HCT116 (cell line): ENCODE measurements at regions not wholly inside any gene's neighbourhood (a gene's known extent, or its start where the extent isn't known, plus 50 kb on each side); places are given as distances from the start of the nearest gene placed in this dataset.

Source experiments
- EZH2 ChIP-seq: fragments of 200-600 bp; sonication (generic); IDR thresholded peaks from 2 replicates; pipeline ENCODE4 v1.6.1; 2017; ENCODE audit warnings: antibody characterized with exemption, mixed run types
- SP1 ChIP-seq: IDR thresholded peaks from 2 replicates; pipeline ENCODE4 v1.6.1; 2012; ENCODE audit warnings: low read depth
- YY1 ChIP-seq: IDR thresholded peaks from 2 replicates; pipeline ENCODE4 v1.6.1; 2011; ENCODE audit warnings: low read length, low read depth, moderate library complexity, mild to moderate bottlenecking; ENCODE audit not compliant: insufficient replicate concordance; ENCODE audit errors: extremely low read depth
- ZNF274 ChIP-seq: fragments of 200-500 bp; sonication (Bioruptor generic); IDR thresholded peaks from 2 replicates; pipeline ENCODE4 v1.6.1; 2014; ENCODE audit warnings: mild to moderate bottlenecking, low read depth, low read length, inconsistent platforms
- TF ChIP-seq, protein P1 (sequence below), 3 experiments: fragments of 200-600 bp in 1 of 3; sonication (generic) in 1 of 3; IDR thresholded peaks in 2 of 3; conservative IDR thresholded peaks in 1 of 3; 2 replicates each; pipeline ENCODE4 v1.5.1; 2012 to 2017; ENCODE audit warnings: low read depth in 2 of 3, low read length in 2 of 3, antibody characterized with exemption in 1 of 3, borderline replicate concordance in 1 of 3, control low read depth in 1 of 3, mild to moderate bottlenecking in 1 of 3, mixed read lengths in 1 of 3, mixed run types in 1 of 3, moderate library complexity in 1 of 3; ENCODE audit not compliant: insufficient read depth in 1 of 3

DNA sequence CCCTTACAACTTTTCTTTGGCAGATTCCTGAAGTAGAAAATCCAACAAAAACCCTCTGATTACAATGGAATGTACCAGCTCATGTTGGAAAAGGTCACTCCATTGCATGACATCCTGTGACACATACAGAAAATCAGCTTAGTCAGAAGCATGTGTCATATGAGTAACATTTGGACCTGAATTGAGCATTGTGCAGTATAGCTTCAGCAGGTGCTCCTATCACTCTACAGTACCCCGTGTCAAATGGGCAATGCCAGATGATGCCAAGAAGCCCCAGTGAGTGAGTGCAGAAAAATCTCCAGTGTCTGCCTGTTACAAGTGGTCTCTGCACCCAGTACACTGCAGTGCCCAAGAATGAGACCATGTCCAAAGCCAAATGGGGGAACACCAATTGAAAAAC is 129.7 kb upstream of the RUNX1 start:
- TF ChIP-seq, protein P1, sequence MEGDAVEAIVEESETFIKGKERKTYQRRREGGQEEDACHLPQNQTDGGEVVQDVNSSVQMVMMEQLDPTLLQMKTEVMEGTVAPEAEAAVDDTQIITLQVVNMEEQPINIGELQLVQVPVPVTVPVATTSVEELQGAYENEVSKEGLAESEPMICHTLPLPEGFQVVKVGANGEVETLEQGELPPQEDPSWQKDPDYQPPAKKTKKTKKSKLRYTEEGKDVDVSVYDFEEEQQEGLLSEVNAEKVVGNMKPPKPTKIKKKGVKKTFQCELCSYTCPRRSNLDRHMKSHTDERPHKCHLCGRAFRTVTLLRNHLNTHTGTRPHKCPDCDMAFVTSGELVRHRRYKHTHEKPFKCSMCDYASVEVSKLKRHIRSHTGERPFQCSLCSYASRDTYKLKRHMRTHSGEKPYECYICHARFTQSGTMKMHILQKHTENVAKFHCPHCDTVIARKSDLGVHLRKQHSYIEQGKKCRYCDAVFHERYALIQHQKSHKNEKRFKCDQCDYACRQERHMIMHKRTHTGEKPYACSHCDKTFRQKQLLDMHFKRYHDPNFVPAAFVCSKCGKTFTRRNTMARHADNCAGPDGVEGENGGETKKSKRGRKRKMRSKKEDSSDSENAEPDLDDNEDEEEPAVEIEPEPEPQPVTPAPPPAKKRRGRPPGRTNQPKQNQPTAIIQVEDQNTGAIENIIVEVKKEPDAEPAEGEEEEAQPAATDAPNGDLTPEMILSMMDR (IDR thresholded peaks at IDR 0.05 in 2 of 3, conservative IDR thresholded peaks at IDR 0.05 in 1 of 3; ENCODE audit: borderline replicate concordance in 1 of 3, insufficient read depth in 1 of 3, low read depth in 2 of 3, low read length in 2 of 3) = no peak
- TF ChIP-seq EZH2 = no peak
- no peak for TF ChIP-seq ZNF274
- TF ChIP-seq SP1 = no peak
- TF ChIP-seq YY1 = no peak
